SK-MEL-5 (cell line): ENCODE measurements at regions not wholly inside any gene's neighbourhood (a gene's known extent, or its start where the extent isn't known, plus 50 kb on each side); places are given as distances from the start of the nearest gene placed in this dataset.
"Not testable (repeated sequence)": the region's sequence is repeated elsewhere in the genome, so short reads cannot be mapped to it uniquely, and the experiment has no call there.

Source experiments
- DNase-seq: peaks from one replicate; pipeline ENCODE4 v3.0.0-alpha.2; 2016; ENCODE audit warnings: low read depth, low spot score
- in situ Hi-C: cut with HindIII; loops from 2 replicates; pipeline ENCODE4 v1.10.0; 2016; ENCODE audit warnings: low sequenced_read_pairs, high pct_unique_total_duplicates, low pct_unique_long_range_greater_than_20kb
- small RNA-seq, 2 experiments: library from RNA; depleted of rRNA; stranded (forward); fragments of <200 nt; gene quantifications; one replicate each; pipeline ENCODE3, GENCODE V24; 2014

DNA sequence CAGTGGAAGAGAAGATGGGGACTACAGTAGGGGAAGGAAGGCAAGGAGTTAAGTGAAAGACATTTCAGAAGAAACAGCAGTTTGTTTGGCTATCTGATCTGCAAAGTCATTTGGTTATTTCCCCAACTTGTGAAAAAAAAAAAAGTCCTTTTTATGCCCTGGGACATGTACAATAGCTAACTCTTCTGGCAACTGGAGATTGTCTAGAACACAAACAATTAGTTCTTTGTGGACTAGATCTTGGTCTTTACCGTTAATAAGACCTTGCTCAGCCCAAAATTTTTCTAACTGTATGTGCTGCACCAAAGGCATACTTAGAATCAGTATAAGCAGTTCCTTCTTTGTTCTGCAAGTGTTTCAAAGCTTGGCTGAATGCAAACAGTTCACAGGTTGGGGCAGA lies 103.5 kb upstream of the NECTIN3 start:
- DNase-seq, result peak; percentile 77
- in situ Hi-C loops, result no loop called here

- in situ Hi-C loops, result no loop called here
- DNase-seq, result no peak
Measured at GRCh38 chr3:110969229-110970211, 102.1 kb upstream of the NECTIN3 start.

- no peak for DNase-seq
- in situ Hi-C loops, result no loop called here
Measured at GRCh38 chr3:110971010-110971601, 100.5 kb upstream of the NECTIN3 start.

DNA sequence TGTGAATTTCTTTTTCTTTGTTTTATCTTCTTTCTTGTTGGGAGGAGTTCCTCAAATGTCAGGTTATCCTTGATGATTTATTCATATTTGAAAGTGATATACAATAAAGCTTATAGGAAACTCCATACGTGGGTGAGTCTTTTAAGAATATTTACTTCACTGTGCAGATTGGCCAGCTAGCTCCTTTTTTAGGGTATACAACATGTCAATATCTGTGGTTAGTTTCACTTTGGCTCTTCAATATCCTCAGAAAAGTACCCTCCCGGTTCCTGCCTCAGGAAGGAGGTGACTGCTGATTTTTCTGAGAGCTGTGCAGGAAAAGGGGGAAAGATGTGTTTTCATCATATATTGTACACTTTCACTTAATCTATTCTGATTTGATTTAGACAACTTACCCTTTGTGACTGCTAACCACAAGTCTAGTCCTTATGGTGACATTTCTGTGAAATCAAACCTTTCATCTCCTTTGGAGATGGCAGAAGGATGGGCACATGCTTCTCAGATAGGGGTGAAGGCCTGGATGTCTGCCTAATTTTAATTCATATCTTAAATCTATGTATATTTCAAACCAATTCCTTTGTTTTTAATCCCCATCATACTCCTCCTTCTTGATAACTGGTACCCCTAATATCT lies 98.2 kb upstream of the NECTIN3 start:
- no peak for DNase-seq
- in situ Hi-C loops, result no loop called here

DNA sequence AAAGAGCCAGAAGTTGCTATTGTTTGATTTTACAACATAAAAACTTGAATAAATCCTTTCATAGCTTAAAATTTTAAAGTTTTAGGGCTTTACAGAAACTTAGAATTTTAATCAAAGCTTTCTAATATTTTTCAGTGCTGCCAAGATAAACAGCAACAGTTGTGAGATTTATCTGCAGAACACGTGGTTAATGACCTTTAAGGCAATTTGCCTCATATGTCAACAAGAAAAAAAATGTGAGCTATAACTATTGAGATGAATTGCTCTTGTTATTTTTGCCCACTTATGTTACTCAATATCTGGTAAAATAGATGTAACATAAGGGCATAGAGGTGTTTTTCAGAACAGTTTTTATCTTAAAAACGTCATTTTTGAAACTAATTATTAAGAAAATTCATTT lies 96.7 kb upstream of the NECTIN3 start:
- in situ Hi-C loops, result no loop called here
- no peak for DNase-seq

DNA sequence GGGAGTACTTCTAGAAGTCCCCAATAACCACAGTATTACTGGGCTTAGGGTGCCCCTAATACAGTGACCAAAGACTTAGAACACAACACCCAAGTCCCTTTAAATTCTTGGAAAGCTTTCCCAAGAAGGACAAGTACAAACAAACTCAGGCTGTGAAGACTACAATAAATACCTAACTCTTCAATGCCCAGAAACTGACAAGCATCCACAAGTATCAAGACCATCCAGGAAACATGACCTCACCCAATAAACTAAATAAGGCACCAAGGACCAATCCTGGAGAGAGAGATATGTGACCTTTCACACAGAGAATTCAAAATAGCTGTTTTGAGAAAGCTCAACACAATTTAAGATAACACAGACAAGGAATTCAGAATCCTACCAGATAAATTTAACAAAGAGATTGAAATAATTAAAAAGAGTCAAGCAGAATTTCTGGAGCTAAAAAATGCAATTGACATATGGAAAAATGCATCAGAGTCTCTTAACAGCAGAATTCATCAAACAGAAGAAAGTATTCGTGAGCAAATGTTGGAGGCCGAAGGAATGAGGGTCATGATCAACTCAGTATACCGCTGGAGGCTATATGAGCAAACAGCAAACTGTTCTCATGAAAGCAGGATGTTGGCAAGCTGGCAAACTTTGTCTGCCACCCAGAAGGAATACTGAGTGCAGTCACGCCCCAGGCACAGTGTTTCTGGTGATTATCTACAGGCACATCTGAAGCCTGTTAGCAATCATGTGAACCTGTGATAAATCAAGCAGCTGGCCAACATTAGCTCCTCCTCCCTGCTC lies 87.0 kb upstream of the NECTIN3 start:
- in situ Hi-C loops, result no loop called here
- DNase-seq, result peak; percentile 83

- DNase-seq, result no peak
- in situ Hi-C loops, result no loop called here
Measured at GRCh38 chr3:110989446-110989845, 82.2 kb upstream of the NECTIN3 start.

DNA sequence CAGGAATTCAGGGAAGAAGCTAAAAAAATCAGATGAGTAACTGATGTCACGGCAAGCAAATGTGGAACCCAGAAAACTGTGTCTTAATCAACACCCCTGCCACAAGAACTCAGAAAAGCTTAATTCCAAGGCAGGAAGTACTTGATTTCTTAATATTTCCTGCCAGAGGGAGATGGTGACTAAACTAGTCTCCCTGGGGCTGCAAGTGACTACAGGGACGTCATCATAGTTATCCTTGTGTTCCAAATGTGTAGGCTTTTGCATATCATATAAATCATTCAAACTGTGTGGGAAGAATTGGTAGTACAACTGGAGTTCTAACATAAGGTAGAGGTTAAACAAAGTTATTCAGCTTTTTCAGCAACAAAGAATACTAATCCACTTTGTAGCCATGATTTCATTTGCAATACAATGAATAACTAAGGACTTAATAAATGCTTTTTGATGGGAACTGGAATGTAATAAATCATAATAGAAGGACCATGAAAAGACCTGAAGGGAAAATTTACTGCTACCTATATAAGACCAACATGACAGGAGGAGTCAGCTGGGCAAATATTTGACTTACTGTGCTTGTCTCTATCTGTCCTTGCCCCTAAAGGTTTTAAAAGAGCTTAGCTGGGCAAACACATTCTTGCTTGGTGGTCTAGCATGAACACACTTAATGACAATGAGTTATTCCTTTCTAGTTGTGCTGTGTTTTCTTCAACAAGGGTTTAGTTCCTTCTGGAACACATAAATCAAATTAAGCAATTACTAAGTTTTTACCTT lies 76.0 kb upstream of the NECTIN3 start:
- in situ Hi-C loops, result no loop called here
- no peak for DNase-seq

DNA sequence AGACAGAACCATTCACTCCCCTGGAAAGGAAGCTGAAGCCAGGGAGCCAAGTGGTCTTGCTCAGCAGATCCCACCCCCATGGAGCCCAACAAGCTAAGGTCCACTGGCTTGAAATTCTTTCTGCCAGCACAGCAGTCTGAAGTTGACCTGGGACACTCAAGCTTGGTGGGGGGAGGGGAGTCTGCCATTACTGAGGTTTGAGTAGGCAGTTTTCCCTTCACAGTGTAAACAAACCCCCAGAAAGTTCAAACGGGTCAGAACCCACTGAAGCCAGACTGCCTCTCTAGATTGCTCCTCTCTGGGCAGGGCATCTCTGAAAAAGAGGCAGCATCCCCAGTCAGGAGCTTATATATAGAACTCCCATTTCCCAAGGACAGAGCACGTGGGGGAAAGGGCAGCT lies 72.8 kb upstream of the NECTIN3 start:
- in situ Hi-C loops, result not testable (repeated sequence)

DNA sequence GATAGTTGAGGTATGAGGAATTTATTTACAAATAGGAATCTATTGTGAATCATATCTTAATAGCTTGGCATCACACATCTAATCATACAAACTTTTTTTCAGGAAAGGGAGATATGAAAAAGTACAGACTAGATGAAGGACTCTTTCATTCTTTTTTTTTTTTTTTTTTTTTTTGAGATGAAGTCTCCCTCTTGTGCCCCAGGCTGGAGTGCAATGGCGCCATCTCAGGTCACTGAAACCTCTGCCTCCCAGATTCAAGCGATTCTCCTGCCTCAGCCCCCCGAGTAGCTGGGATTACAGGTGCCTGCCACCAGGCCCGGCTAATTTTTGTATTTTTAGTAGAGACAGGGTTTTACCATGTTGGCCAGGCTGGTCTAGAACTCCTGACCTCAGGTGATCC lies 65.1 kb upstream of the NECTIN3 start:
- DNase-seq, result peak; percentile 44
- in situ Hi-C loops, result not testable (repeated sequence)

More for the DNA sequence above, 72.8 kb upstream of the NECTIN3 start:
- not testable (repeated sequence) for DNase-seq

- in situ Hi-C loops, result no loop called here
- DNase-seq, result peak; percentile 82
Measured at GRCh38 chr3:111012388-111013248, 59.0 kb upstream of the NECTIN3 start.

Small RNA genes in the stretch of these regions (small RNA-seq; reads per million reads assigned to genes)
- gene AC078918.1, result 0 reads per million in 2 experiments
- gene MIR4445, result 0 reads per million in 2 experiments
- 0 reads per million in 2 experiments for gene RF00019
- gene RNU6ATAC15P, result 0 reads per million in 2 experiments
